Smooth muscle cell (in vitro differentiated cells): ENCODE measurements at regions not wholly inside any gene's neighbourhood (a gene's known extent, or its start where the extent isn't known, plus 50 kb on each side); places are given as distances from the start of the nearest gene placed in this dataset.

Experiments used
- DNase-seq: peaks from one replicate; lab custom pipeline; 2025; ENCODE audit not compliant: unreplicated experiment; lab: John Stamatoyannopoulos, UW
- H2AFZ ChIP-seq: fragments of 200-600 bp; sonication (generic); 2 replicates; pipeline ENCODE4 v1.6.0; 2016; ENCODE audit warnings: antibody characterized with exemption, low read depth, mild to moderate bottlenecking
- H3F3A ChIP-seq: fragments of 200-600 bp; sonication (generic); 2 replicates; pipeline ENCODE4 v1.6.0; 2017; ENCODE audit warnings: antibody characterized with exemption, low read depth
- H3K27ac ChIP-seq: fragments of 200-600 bp; sonication (generic); 2 replicates; pipeline ENCODE4 v1.5.1; 2016; ENCODE audit warnings: low read depth, mild to moderate bottlenecking
- H3K27me3 ChIP-seq: fragments of 200-600 bp; sonication (generic); 2 replicates; pipeline ENCODE4 v1.6.1; 2016; ENCODE audit warnings: low read depth, mild to moderate bottlenecking
- H3K36me3 ChIP-seq: fragments of 200-600 bp; sonication (generic); 2 replicates; pipeline ENCODE4 v1.5.1; 2016; ENCODE audit warnings: low read depth
- H3K4me1 ChIP-seq: fragments of 200-600 bp; sonication (generic); 2 replicates; pipeline ENCODE4 v1.5.1; 2016; ENCODE audit warnings: low read depth
- H3K4me2 ChIP-seq: fragments of 200-600 bp; sonication (generic); 2 replicates; pipeline ENCODE4 v1.6.0; 2016; ENCODE audit warnings: mild to moderate bottlenecking
- H3K4me3 ChIP-seq: fragments of 200-600 bp; sonication (generic); 2 replicates; pipeline ENCODE4 v1.5.1; 2016; ENCODE audit warnings: mild to moderate bottlenecking
- H3K79me2 ChIP-seq: fragments of 200-600 bp; sonication (generic); 2 replicates; pipeline ENCODE4 v1.6.0; 2016; ENCODE audit warnings: low read depth, mild to moderate bottlenecking
- H3K9ac ChIP-seq: fragments of 200-600 bp; sonication (generic); 2 replicates; pipeline ENCODE4 v1.6.0; 2016; ENCODE audit warnings: low read depth
- H3K9me3 ChIP-seq: fragments of 200-600 bp; sonication (generic); replicated peaks from 2 replicates; pipeline ENCODE4 v1.5.1; 2016; ENCODE audit warnings: low read depth
- H4K20me1 ChIP-seq: fragments of 200-600 bp; sonication (generic); 2 replicates; pipeline ENCODE4 v1.6.0; 2016; ENCODE audit warnings: low read depth
- CTCF ChIP-seq: fragments of 200-600 bp; sonication (generic); IDR thresholded peaks from 2 replicates; pipeline ENCODE4 v1.5.1; 2017; ENCODE audit warnings: borderline replicate concordance, mild to moderate bottlenecking, antibody characterized with exemption; ENCODE audit not compliant: insufficient read depth, poor library complexity, severe bottlenecking
- WGBS: methylation state at CpG from one replicate; pipeline ENCODE4 v1.1.7; 2016; ENCODE audit warnings: low lambda C conversion rate; 5-methylcytosine and 5-hydroxymethylcytosine counted together

DNA sequence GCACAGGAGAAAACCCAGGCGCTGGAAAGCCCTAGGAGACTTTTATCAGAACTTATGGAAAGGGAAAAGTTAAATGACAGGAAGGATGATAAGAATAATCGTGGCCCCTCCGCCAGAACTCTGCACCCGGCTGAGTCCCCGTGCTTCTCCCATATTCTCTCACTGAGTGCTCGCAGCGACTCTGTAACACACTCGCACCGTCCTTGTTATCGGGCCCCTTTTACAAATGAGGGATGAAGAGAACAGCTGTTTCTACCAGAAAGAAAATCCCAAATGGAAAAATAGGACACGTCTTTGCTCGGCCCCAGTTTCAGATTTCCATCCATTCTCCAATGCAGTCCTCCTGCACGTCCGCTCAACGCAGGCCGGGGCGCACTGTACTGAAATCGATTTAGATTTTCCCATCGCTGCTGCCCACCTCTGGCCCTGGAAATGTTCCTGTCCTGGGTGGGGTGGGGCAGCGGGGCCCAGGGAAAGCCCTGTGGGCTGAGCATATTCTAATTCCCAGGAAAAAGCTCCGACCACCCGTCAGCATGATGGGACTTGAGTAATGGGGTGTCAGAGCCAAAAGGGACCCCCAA, 66.4 kb downstream of the KCNF1 start:
- no peak overlapping the region for H3K9ac ChIP-seq
- H3K4me2 ChIP-seq = peak overlapping the region; percentile 77
- no peaks in the 10 kb centered on the region for H4K20me1 ChIP-seq
- no peaks in the 10 kb centered on the region for H3K9me3 ChIP-seq
- H3F3A ChIP-seq = no peaks in the 10 kb centered on the region
- peak overlapping the region; percentile 84 for H2AFZ ChIP-seq
- H3K79me2 ChIP-seq = no peaks in the 10 kb centered on the region
- WGBS = 74% methylated on average over 22 of the region's 22 CpGs
- H3K4me3 ChIP-seq = peak overlapping the region; percentile 12
- peak overlapping the region; percentile 33 for H3K27ac ChIP-seq
- TF ChIP-seq CTCF = no peak
- DNase-seq = no peak
- no peaks in the 10 kb centered on the region for H3K36me3 ChIP-seq
- H3K4me1 ChIP-seq = peaks cover 27% of the 10 kb centered on the region
- H3K27me3 ChIP-seq = no peaks in the 10 kb centered on the region

DNA sequence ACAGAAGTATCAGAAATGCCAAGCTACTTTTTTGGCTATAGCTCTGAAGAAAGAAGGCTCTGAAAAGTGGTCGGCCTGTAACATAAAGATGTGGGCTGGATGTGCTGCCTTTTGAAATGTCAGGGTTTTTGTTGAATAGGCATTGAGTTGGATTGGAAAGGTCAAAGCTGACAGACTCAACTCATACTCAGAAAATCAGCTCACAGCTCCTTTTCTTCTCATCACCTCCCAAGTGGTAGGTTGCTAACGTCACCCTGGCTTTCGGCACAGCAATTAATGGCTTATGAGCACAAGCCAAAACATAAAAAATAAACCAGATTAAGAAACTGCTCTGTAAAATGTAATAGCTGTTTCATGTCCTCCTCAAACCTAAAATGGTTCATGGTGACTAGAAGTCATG, 68.3 kb downstream of the KCNF1 start:
- Histone ChIP-seq H2AFZ (no peak overlapping the region), H3K9ac (no peak overlapping the region), H3F3A (peaks cover 4% of the 10 kb centered on the region), H3K9me3 (no peaks in the 10 kb centered on the region), H3K36me3 (no peaks in the 10 kb centered on the region), H3K27ac (no peak overlapping the region), H4K20me1 (no peaks in the 10 kb centered on the region), H3K27me3 (no peaks in the 10 kb centered on the region), H3K4me3 (no peak overlapping the region), H3K79me2 (no peaks in the 10 kb centered on the region), H3K4me1 (peaks cover 16% of the 10 kb centered on the region), H3K4me2 (no peak overlapping the region)
- no peak for TF ChIP-seq CTCF
- no peak for DNase-seq
- 81% methylated on average over 3 of the region's 3 CpGs for WGBS

DNA sequence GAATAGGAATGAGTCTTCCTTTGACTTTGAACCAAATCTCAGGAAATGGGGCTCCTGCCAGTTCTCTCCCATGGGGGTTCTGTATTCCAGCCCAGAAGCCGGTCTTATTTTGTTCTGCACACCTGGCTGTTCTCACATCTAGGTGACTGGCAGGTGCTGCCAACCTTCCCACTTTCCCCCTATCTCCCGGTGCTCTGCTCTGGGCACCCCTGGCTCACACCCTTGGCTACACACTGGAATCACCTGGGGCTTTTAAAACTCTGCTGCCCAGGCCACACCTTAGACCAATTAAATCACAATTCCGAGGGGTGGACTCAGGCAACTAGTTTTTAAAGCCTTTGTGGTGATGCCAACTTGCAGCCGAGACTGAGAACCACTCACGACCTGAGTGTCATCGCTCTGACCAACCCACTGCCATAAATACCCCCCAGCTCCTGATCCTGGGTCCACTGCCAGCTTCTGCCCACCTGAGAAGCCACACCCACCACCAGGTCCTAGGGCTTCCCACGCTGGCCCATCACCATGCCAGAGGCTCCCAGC, 69.2 kb downstream of the KCNF1 start:
- no peak overlapping the region for H2AFZ ChIP-seq
- H3K4me2 ChIP-seq = no peak overlapping the region
- no peaks in the 10 kb centered on the region for H3K9me3 ChIP-seq
- H3K36me3 ChIP-seq = no peaks in the 10 kb centered on the region
- H3K27ac ChIP-seq = no peak overlapping the region
- peaks cover 16% of the 10 kb centered on the region for H3K4me1 ChIP-seq
- H4K20me1 ChIP-seq = no peaks in the 10 kb centered on the region
- no peaks in the 10 kb centered on the region for H3K27me3 ChIP-seq
- no peak overlapping the region for H3K9ac ChIP-seq
- 94% methylated on average over 7 of the region's 7 CpGs for WGBS
- no peak for TF ChIP-seq CTCF
- H3K4me3 ChIP-seq = no peak overlapping the region
- DNase-seq = no peak
- H3F3A ChIP-seq = peaks cover 4% of the 10 kb centered on the region
- no peaks in the 10 kb centered on the region for H3K79me2 ChIP-seq

- no peak for DNase-seq
- no peaks in the 10 kb centered on the region for H4K20me1 ChIP-seq
- 90% methylated on average over 7 of the region's 7 CpGs for WGBS
These were observed 69.7 kb downstream of the KCNF1 start for GRCh38 chr2:10981451-10981850.

More at GRCh38 chr2:10981451-10981850, 69.7 kb downstream of the KCNF1 start:
- Histone ChIP-seq H3K4me2 (no peak overlapping the region), H2AFZ (no peak overlapping the region), H3F3A (peaks cover 4% of the 10 kb centered on the region), H3K27me3 (no peaks in the 10 kb centered on the region), H3K9me3 (no peaks in the 10 kb centered on the region), H3K27ac (no peak overlapping the region), H3K9ac (no peak overlapping the region), H3K36me3 (no peaks in the 10 kb centered on the region), H3K4me1 (peaks cover 16% of the 10 kb centered on the region), H3K4me3 (no peak overlapping the region), H3K79me2 (no peaks in the 10 kb centered on the region)
- no peak for TF ChIP-seq CTCF
